ELR (cell line): ENCODE measurements at regions not wholly inside any gene's neighbourhood (a gene's known extent, or its start where the extent isn't known, plus 50 kb on each side); places are given as distances from the start of the nearest gene placed in this dataset.
"Not testable (repeated sequence)": the region's sequence is repeated elsewhere in the genome, so short reads cannot be mapped to it uniquely, and the experiment has no call there.

Experiments used
- DNase-seq: peaks from one replicate; pipeline ENCODE4 v3.0.0-alpha.2; 2015; ENCODE audit warnings: low read depth

DNA sequence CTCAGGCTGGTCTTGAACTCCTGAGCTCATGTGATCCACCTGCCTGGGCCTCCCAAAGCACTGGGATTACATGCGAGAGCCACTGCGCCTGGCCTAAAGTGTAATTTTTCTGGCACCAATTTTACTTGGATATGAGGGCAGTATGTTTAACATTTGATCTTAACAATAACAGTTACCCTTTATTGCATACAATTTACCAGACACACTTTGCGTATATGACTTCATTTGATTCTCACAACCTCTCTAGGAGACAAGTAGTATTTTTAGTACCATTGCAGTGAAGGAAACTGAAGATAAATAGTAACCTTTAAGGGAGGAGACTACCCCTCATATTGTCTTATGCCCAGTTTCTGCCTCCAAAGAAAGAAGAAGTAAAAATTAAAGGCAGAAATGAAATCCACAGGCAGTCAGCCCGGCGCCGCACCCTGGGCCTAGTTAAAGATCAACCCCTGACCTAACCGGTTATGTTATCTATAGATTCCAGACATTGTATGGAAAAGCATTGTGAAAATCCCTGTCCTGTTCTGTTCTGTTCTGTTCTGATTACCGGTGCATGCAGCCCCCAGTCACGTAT lies 54.0 kb downstream of the CYP26A1 start:
- not testable (repeated sequence) for DNase-seq

GRCh38 chr10:93131986-93132385 lies 58.3 kb downstream of the CYP26A1 start:
- DNase-seq, result no peak

GRCh38 chr10:93138113-93138870 lies 64.6 kb downstream of the CYP26A1 start:
- no peak for DNase-seq

DNA sequence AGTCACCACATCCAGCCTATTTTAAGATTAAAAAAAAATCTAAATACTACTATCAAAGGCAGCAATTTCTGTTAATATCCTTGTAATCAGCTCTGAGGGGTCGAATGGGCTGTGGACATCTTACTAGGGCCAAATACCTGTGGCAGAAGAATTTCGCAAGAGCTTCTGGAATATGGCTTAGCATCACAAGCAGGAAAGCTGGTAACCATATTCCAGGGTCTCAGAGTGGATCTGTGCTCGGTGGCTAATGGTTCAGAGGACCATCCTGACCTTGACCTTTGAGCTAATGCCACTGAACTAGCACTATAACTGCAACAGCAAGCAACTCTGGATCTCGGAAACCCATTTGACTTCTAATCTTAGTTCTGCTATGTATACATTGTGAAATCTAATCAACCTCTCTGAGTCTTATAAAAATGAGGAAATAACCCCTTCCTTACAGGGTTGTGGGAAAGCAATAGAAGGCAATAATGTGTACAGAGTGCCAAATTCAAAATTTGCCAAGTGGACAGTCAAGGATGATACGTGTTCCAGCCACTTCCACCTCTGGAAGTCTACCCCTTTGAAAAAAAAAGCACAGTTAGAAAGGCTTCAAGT lies 65.5 kb downstream of the CYP26A1 start:
- DNase-seq, result no peak

GRCh38 chr10:93142534-93142933 lies 68.8 kb downstream of the CYP26A1 start:
- no peak for DNase-seq

DNA sequence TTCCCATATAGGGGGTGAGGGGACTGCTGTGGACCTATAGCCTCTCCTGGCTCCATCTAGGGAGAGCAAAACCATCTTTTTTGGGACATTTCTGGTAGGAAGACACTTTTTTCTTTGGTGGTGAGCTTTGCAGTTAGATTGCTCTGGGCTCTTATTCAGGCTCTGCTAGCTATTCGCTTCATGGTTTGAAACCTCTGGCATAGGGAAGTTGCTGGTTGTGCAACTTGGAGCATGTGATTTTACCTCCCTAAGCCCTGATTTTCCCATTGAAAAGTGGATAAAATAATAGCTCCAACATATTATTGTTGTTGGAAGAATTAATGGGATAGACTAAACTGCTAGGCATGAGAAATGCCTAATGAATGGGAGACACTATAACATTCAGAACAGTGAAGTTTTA lies 69.6 kb downstream of the CYP26A1 start:
- DNase-seq, result no peak

- DNase-seq, result no peak
These were observed 72.6 kb downstream of the CYP26A1 start for GRCh38 chr10:93146336-93146735.

DNA sequence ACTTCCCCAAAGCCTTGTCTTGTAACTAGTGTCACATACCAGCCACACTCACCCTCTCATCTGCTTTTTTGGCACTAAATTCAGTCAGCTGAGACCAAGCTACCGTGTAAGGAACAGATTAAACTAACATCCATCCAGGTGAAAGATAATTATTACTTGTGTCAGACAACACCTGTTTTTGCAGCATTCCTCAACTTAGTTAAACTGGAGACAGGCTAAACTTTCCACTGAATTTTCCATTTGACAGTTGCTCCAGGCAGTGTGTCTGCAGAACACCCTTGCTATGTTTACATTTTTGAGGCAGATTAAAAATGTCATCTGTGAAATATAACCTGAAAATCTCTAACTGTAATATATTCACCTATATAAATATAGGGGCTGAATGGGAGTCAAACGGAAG lies 73.6 kb downstream of the CYP26A1 start:
- no peak for DNase-seq

GRCh38 chr10:93148476-93148875 lies 74.8 kb downstream of the CYP26A1 start:
- DNase-seq, result no peak

GRCh38 chr10:93149761-93150160 lies 76.1 kb downstream of the CYP26A1 start:
- DNase-seq, result peak; percentile 13

DNA sequence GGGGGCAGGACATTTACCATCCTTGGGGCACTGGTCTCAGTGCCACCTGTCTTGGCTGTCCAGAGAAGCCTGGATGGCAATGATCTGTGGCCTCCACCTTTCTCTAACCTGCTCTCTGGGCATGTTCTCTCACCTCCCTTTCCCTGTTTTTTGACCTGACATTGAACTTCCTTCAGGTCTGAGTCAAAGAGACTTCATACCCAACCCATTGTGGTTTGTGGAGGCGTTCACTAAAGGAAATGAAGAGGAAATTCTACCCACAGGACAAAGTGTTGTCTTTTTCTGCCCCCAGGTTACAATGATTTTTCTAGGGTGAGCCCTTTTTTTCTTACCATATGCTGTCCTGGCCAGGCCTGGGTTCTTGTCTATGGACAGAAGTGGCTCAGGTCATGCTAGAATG lies 76.6 kb downstream of the CYP26A1 start:
- DNase-seq, result peak; percentile 63

DNA sequence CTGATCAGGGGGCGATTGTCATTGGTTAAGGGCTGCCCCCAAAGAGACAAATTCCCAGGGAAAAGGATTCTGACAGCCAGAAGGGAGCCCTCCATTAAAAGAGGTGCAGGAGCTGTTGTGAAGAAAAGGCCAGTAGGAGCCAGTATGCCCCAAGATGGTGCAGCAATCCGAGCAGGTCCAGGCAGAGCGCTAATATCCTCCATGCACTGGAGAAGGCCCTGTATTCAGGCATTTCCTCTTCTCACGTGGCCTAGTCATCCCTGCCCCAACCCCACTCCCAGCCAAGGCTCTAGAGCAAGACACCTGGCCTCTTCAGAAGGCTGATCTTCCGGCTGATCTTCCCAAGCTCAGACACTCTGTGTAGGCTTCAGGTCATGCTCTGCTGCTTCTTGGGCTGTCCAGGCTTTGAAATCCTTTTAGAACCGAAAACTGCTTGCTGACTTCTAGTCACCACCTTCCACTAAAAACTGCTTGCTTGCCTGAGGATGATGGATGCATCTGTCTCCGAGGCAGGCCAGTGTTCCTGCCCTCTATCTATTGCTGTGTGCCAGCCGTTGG lies 77.4 kb downstream of the CYP26A1 start:
- DNase-seq, result no peak

DNA sequence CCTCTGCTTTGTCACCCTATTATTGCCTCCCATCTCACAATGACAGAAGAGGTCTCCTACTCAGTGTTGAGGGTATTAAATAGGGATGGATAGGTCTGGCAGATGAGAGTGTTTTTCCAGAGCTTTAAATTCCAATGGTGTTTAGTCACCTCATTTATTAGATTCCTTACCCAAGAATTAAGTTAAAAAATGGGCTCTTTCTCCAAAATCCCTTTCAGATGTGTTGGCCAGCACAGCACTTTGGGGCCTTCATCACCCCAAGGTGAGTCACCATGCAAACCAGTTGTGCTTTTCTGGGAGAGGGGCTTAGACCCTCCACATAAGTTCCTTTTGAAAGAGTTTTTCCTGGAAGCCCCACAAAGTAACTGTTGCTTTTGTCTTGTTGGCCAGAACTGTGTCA lies 78.4 kb downstream of the CYP26A1 start:
- DNase-seq, result peak; percentile 79

- no peak for DNase-seq
These were observed 80.8 kb downstream of the CYP26A1 start for GRCh38 chr10:93154531-93154930.

DNA sequence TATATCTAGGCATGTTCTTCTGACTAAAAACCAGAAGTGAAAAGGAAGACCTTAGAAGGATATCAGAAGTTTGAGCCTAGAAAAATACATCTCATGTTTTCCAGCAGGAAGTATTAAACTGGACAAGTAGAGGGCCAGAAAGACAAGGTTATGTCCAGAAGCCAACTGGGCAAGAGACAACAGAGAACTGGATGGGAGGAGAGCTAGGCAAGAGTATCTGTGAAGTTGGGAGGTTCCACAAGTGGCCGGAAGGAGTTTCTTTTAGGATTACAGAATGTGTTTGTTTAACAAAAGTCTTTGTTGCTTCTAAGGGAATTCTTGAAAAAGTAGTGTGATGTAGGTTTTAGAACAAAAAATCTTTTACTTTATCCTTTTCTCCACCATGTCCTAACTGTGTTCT lies 86.4 kb downstream of the CYP26A1 start:
- DNase-seq, result no peak

DNA sequence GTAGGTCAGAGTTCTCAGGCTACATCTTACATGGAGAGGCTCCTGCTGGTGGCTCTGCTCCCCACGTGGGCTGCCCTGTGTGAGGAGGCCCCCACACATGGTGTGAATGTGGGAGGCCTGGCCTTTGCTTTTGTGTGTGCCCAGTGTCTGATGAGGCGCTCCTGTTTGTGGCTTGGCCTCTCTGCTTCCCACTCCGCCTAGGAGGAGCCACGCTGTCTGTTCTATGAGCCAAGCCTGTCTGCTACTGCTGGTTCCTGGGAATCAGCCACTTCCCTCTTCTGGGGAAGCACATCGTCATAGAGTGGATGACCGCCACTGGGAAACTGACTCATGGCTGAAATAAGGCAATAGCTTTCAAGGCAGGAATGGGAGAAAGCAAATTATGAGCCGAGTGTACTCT lies 87.1 kb downstream of the CYP26A1 start:
- DNase-seq, result peak; percentile 90

GRCh38 chr10:93165367-93165766 lies 91.7 kb downstream of the CYP26A1 start:
- DNase-seq, result peak; percentile 32

- no peak for DNase-seq
These were observed 92.4 kb downstream of the CYP26A1 start for GRCh38 chr10:93166134-93166533.

DNA sequence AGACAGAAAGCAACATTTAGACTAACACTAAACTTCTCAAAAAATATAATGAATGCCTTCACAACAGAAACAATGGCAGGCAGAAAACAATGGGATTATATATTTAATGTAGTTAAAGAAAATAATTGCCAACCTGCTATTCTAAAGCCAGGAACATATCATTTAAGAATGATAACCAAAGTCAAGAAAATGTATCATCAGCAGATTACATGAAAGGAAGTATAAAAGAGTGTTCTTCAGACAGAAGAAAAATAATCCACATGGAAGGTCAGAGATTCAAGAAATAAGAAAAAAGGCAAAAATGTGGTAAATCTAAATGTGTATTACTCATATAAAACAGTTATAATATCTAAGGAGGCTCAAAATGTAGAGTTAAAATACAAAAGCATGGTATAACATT lies 98.1 kb downstream of the CYP26A1 start:
- DNase-seq, result no peak

DNA sequence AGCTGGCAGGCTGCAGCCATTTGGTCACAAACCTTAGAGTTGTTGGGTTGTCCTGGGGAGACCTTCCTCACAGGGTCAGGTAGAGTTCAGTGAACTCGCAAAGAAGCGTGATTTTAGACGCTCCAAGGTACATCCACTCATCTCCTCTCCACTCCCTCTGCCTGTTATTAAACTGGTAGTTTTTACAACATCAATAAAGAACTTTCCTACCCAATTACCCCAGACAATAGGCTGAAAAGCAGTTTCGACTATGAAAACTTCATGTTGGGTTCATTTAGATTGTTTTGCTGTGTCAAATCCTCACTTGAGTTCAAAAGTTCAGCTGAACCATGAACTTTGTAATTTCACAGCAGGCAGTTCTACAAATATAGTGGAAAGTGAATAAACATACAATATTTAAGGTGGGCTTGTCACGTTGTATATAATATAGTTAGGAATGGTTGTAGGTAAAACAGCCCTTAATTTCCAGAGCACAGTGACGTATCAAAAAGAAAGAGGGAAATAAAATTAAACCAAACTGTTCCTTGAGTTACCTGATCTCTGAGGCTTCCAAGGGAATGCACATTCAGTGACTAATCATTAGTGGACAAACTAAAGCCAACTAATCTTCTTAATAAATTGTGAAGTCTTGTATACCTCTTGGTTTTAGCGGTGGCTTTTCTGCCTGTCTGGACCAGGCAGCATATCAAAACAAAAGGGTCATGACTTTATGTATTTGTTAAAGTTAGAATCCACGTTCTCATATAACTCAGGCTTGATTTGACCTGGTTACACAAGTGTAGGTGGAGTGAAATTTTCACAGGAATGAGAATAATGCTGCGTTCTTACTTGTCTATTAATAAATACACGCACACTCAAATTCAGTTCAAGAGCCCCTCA lies 100.5 kb downstream of the CYP26A1 start:
- DNase-seq, result no peak

- no peak for DNase-seq
These were observed 101.8 kb downstream of the CYP26A1 start for GRCh38 chr10:93175490-93175889.

- DNase-seq, result no peak
These were observed 103.8 kb downstream of the CYP26A1 start for GRCh38 chr10:93177511-93177910.
